SK-N-SH (cell line): ENCODE measurements at regions not wholly inside any gene's neighbourhood (a gene's known extent, or its start where the extent isn't known, plus 50 kb on each side); places are given as distances from the start of the nearest gene placed in this dataset.
A peak's percentile ranks its signal among the peaks of the same experiment; 100 is the strongest.

Source experiments
- CTCF ChIA-PET: fragments of 300-600, 350-600 bp; formaldehyde crosslinking; extraction: SDS; loops from one replicate; lab custom pipeline; 2021; lab: Yijun Ruan, JAX
- POLR2A ChIA-PET: fragments of 350-600 bp; sonication (Branson Sonifier 250); formaldehyde crosslinking; extraction: SDS; loops from one replicate; lab custom pipeline; 2020; ENCODE audit warnings: antibody characterized with exemption, inconsistent platforms; lab: Yijun Ruan, JAX
- DNase-seq: peaks from one replicate; pipeline ENCODE4 v3.0.0; 2012
- H2AFZ ChIP-seq: fragments of 200-600 bp; sonication (generic); 2 replicates; pipeline ENCODE4 v1.8.1; 2016; ENCODE audit warnings: antibody characterized with exemption, mild to moderate bottlenecking, low read depth
- H3F3A ChIP-seq: fragments of 200-600 bp; sonication (generic); replicated peaks from 2 replicates; pipeline ENCODE3; 2016; ENCODE audit warnings: antibody characterized with exemption, mild to moderate bottlenecking; ENCODE audit not compliant: insufficient read depth
- H3K27ac ChIP-seq, 2 experiments: fragments of 200-500 bp in 1 of 2; fragments of 200-600 bp in 1 of 2; sonication (Bioruptor generic) in 1 of 2; sonication (generic), shearing (Covaris generic) in 1 of 2; 2 replicates each; pipeline versions ENCODE4 v1.5.1 to v1.6.1; 2014 to 2016; ENCODE audit warnings: low read depth in 2 of 2, inconsistent platforms in 1 of 2, low read length in 1 of 2, mild to moderate bottlenecking in 1 of 2, mixed read lengths in 1 of 2
- H3K27me3 ChIP-seq: fragments of 200-600 bp; sonication (generic), shearing (Covaris generic); 2 replicates; pipeline ENCODE4 v1.6.1; 2016; ENCODE audit warnings: mixed run types; ENCODE audit not compliant: insufficient read depth
- H3K36me3 ChIP-seq, 2 experiments: fragments of 200-500 bp in 1 of 2; fragments of 200-600 bp in 1 of 2; sonication (Bioruptor generic) in 1 of 2; sonication (generic) in 1 of 2; replicated peaks in 1 of 2; 2 replicates each; pipeline versions ENCODE3 to v1.5.1; 2014 to 2016; ENCODE audit warnings: low read length in 1 of 2, mild to moderate bottlenecking in 1 of 2; ENCODE audit not compliant: insufficient read depth in 2 of 2, control insufficient read depth in 1 of 2
- H3K4me1 ChIP-seq, 2 experiments: fragments of 200-500 bp in 1 of 2; fragments of 200-600 bp in 1 of 2; sonication (Bioruptor generic) in 1 of 2; sonication (generic), shearing (Covaris generic) in 1 of 2; 2 replicates each; pipeline versions ENCODE4 v1.5.1 to v1.6.1; 2014 to 2016; ENCODE audit warnings: low read depth in 1 of 2, low read length in 1 of 2, mixed run types in 1 of 2; ENCODE audit not compliant: insufficient read depth in 2 of 2, control insufficient read depth in 1 of 2
- H3K4me2 ChIP-seq: fragments of 200-600 bp; sonication (generic), shearing (Covaris generic); 2 replicates; pipeline ENCODE4 v1.6.1; 2017; ENCODE audit warnings: mixed run types
- H3K4me3 ChIP-seq, 2 experiments: fragments of 200-500 bp in 1 of 2; fragments of 200-600 bp in 1 of 2; sonication (Bioruptor generic) in 1 of 2; sonication (generic), shearing (Covaris generic) in 1 of 2; 2 replicates each; pipeline versions ENCODE4 v1.5.1 to v1.8.1; 2014 to 2016; ENCODE audit warnings: low read depth in 2 of 2, inconsistent platforms in 1 of 2, low read length in 1 of 2, mild to moderate bottlenecking in 1 of 2, mixed read lengths in 1 of 2, moderate library complexity in 1 of 2
- H3K79me2 ChIP-seq: fragments of 200-600 bp; sonication (generic); 2 replicates; pipeline ENCODE4 v1.8.1; 2017; ENCODE audit warnings: mild to moderate bottlenecking; ENCODE audit not compliant: insufficient read depth
- H3K9ac ChIP-seq: fragments of 200-600 bp; sonication (generic); 2 replicates; pipeline ENCODE4 v1.6.1; 2017; ENCODE audit warnings: mixed run types
- H3K9me2 ChIP-seq: fragments of 200-600 bp; sonication (generic); 2 replicates; pipeline ENCODE4 v1.6.1; 2017; ENCODE audit warnings: mixed run types
- H3K9me3 ChIP-seq: fragments of 200-600 bp; sonication (generic); 2 replicates; pipeline ENCODE4 v1.6.1; 2017; ENCODE audit warnings: mixed run types, mild to moderate bottlenecking, moderate library complexity
- H4K20me1 ChIP-seq: fragments of 200-600 bp; sonication (generic); 2 replicates; pipeline ENCODE4 v1.6.1; 2017; ENCODE audit warnings: mild to moderate bottlenecking, mixed run types; ENCODE audit not compliant: insufficient read depth
- ELF1 ChIP-seq: IDR thresholded peaks from 2 replicates; pipeline ENCODE4 v1.4.0; 2012
- EP300 ChIP-seq, 2 experiments: IDR thresholded peaks; 2 replicates each; pipeline versions ENCODE4 v1.4.0 to v1.6.1; 2012; ENCODE audit warnings: borderline replicate concordance in 1 of 2, low read depth in 1 of 2, low read length in 1 of 2
- GABPA ChIP-seq: IDR thresholded peaks from 2 replicates; pipeline ENCODE4 v1.4.0; 2012; ENCODE audit warnings: low read depth, mild to moderate bottlenecking
- GATA2 ChIP-seq: sonication (generic); formaldehyde crosslinking; IDR thresholded peaks from 2 replicates; pipeline ENCODE4 v1.5.0; 2020; ENCODE audit warnings: mild to moderate bottlenecking, missing genetic modification reagents
- MXI1 ChIP-seq: IDR thresholded peaks from 2 replicates; pipeline ENCODE4 v1.6.1; 2012; ENCODE audit warnings: mild to moderate bottlenecking, low read depth, low read length, improper control_type of control experiment
- RAD21 ChIP-seq: IDR thresholded peaks from 2 replicates; pipeline ENCODE4 v1.6.1; 2012; ENCODE audit warnings: mild to moderate bottlenecking, low read length
- RXRA ChIP-seq: IDR thresholded peaks from 2 replicates; pipeline ENCODE4 v1.4.0; 2012; ENCODE audit warnings: low read depth, mild to moderate bottlenecking, borderline replicate concordance
- SMC3 ChIP-seq: IDR thresholded peaks from 2 replicates; pipeline ENCODE4 v1.6.1; 2012; ENCODE audit warnings: low read depth, low read length, improper control_type of control experiment
- WGBS: methylation state at CpG from one replicate; pipeline ENCODE4 v1.1.6; 2017; ENCODE audit warnings: low lambda C conversion rate; 5-methylcytosine and 5-hydroxymethylcytosine counted together
- TF ChIP-seq, protein P1 (sequence below): fragments of 200-600 bp; sonication (generic); IDR thresholded peaks from 2 replicates; pipeline ENCODE4 v1.6.1; 2017; ENCODE audit warnings: antibody characterized with exemption, mild to moderate bottlenecking, moderate library complexity
- TF ChIP-seq, protein P2 (sequence below): IDR thresholded peaks from 2 replicates; pipeline ENCODE4 v1.4.0; 2012; ENCODE audit warnings: low read depth, borderline replicate concordance
- TF ChIP-seq, protein P3 (sequence below): IDR thresholded peaks from 2 replicates; pipeline ENCODE4; 2012

DNA sequence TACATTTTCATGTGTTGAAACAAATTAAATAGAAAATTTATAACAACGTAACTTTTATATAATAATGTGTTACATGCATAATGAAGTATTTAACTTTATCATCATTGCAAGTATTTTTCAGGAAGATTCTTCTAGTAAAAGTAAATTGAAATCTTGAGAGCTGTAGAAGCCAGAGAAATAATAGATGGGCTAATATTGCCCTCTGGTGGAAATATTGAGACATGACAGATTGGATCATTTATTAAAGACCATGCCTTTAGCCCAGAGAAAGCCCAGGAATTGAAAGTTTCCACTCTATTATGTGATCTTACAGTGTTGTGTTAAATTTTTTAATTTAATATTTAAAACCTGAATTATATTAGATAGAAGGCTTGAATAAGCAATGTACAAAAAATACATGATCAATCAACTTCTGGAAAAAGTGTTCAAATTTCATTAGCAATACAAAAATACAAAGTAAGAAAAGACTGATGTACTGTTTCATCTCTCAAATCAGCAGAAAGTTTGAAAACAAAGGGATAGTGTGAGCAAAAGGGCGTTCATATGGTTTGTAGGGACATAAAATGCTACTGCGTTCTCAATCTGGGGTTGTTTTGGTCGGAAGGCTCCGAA lies 52.7 kb upstream of the SPTSSB start:
- Histone ChIP-seq H3K4me2 (no peak overlapping the region), H3K27me3 (no peaks in the 10 kb centered on the region), H3K4me1 (peaks cover 0 to 11% of the 10 kb centered on the region in 2 experiments; a peak in 2 of 4 replicates), H2AFZ (no peak overlapping the region), H3K9me3 (no peaks in the 10 kb centered on the region), H3K4me3 (no peak overlapping the region; a peak in 1 of 4 replicates), H3K27ac (no peak overlapping the region), H4K20me1 (no peaks in the 10 kb centered on the region), H3F3A (no peaks in the 10 kb centered on the region), H3K9me2 (no peaks in the 10 kb centered on the region), H3K79me2 (no peaks in the 10 kb centered on the region), H3K36me3 (no peaks in the 10 kb centered on the region), H3K9ac (no peak overlapping the region)
- peak; percentile 48 for DNase-seq
- 52% methylated on average over 5 of the region's 5 CpGs for WGBS
- POLR2A ChIA-PET: no interaction called here
- CTCF ChIA-PET: interaction anchor here (0.6 to 1.3 kb wide), 13 partner anchors 9 to 716 kb away, joined by 3 to 6 read pairs (median 3); no protein-coding TSS in a partner anchor
- TF ChIP-seq SMC3: peak; percentile 56
- TF ChIP-seq, protein P1, sequence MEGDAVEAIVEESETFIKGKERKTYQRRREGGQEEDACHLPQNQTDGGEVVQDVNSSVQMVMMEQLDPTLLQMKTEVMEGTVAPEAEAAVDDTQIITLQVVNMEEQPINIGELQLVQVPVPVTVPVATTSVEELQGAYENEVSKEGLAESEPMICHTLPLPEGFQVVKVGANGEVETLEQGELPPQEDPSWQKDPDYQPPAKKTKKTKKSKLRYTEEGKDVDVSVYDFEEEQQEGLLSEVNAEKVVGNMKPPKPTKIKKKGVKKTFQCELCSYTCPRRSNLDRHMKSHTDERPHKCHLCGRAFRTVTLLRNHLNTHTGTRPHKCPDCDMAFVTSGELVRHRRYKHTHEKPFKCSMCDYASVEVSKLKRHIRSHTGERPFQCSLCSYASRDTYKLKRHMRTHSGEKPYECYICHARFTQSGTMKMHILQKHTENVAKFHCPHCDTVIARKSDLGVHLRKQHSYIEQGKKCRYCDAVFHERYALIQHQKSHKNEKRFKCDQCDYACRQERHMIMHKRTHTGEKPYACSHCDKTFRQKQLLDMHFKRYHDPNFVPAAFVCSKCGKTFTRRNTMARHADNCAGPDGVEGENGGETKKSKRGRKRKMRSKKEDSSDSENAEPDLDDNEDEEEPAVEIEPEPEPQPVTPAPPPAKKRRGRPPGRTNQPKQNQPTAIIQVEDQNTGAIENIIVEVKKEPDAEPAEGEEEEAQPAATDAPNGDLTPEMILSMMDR: peak; percentile 76
- peak; percentile 89 for TF ChIP-seq RAD21
- TF ChIP-seq, protein P2, sequence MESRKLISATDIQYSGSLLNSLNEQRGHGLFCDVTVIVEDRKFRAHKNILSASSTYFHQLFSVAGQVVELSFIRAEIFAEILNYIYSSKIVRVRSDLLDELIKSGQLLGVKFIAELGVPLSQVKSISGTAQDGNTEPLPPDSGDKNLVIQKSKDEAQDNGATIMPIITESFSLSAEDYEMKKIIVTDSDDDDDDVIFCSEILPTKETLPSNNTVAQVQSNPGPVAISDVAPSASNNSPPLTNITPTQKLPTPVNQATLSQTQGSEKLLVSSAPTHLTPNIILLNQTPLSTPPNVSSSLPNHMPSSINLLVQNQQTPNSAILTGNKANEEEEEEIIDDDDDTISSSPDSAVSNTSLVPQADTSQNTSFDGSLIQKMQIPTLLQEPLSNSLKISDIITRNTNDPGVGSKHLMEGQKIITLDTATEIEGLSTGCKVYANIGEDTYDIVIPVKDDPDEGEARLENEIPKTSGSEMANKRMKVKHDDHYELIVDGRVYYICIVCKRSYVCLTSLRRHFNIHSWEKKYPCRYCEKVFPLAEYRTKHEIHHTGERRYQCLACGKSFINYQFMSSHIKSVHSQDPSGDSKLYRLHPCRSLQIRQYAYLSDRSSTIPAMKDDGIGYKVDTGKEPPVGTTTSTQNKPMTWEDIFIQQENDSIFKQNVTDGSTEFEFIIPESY: no peak

DNA sequence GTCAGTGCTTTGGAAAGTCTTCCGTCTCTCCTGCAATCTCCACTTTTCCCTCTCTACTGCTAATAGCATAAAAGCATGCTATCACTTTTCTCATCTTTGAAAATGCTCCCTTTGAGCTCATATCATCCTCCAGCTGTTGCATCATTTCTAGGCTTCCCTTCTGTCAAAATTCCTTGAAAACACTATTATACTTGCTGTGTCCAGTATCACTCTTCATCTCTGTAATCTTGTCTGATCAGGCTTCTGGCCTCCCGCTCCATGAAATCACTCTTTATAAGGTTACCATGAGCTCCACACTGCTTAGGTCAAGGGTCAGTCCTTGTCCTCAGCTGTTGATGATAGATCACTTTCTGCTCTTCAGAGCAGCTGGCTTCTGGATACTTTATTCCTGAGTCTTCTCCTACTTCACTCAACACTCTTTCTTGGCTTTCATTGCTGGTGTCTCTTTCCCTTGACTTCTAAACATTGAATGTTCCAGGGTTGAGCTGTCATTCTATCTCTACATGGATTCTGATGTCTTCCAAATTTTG lies 50.9 kb upstream of the SPTSSB start:
- H3K79me2 ChIP-seq: no peaks in the 10 kb centered on the region
- no peaks in the 10 kb centered on the region for H3K27me3 ChIP-seq
- no peaks in the 10 kb centered on the region for H3K9me3 ChIP-seq
- H3K4me3 ChIP-seq: no peak overlapping the region
- H4K20me1 ChIP-seq: no peaks in the 10 kb centered on the region
- no peak overlapping the region for H3K27ac ChIP-seq
- TF ChIP-seq EP300 (IDR thresholded peaks at IDR 0.05; ENCODE audit: borderline replicate concordance in 1 of 2, low read depth in 1 of 2, low read length in 1 of 2) (no peak), GATA2 (CRISPR knock-in tag) (peak; percentile 34; the same call in 1 of the 2 replicates), MXI1 (no peak), ELF1 (no peak), RXRA (no peak), GABPA (no peak)
- TF ChIP-seq, protein P3, sequence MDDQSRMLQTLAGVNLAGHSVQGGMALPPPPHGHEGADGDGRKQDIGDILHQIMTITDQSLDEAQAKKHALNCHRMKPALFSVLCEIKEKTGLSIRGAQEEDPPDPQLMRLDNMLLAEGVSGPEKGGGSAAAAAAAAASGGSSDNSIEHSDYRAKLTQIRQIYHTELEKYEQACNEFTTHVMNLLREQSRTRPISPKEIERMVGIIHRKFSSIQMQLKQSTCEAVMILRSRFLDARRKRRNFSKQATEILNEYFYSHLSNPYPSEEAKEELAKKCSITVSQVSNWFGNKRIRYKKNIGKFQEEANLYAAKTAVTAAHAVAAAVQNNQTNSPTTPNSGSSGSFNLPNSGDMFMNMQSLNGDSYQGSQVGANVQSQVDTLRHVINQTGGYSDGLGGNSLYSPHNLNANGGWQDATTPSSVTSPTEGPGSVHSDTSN: no peak
- TF ChIP-seq, protein P1: no peak
- WGBS: 82% methylated on average over 2 of the region's 2 CpGs
- CTCF ChIA-PET: interaction anchor here (0.7 to 4.3 kb wide), 10 partner anchors 14 to 736 kb away, joined by 3 to 22 read pairs (median 4); no protein-coding TSS in a partner anchor
- POLR2A ChIA-PET: no interaction called here
- H3K9ac ChIP-seq: no peak overlapping the region
- no peaks in the 10 kb centered on the region for H3K36me3 ChIP-seq
- no peaks in the 10 kb centered on the region for H3K9me2 ChIP-seq
- H3F3A ChIP-seq: no peaks in the 10 kb centered on the region
- H2AFZ ChIP-seq: no peak overlapping the region
- peaks cover 0 to 11% of the 10 kb centered on the region in 2 experiments; a peak in 2 of 4 replicates for H3K4me1 ChIP-seq
- DNase-seq: no peak
- H3K4me2 ChIP-seq: no peak overlapping the region
